PC-9 (cell line): ENCODE measurements at regions not wholly inside any gene's neighbourhood (a gene's known extent, or its start where the extent isn't known, plus 50 kb on each side); places are given as distances from the start of the nearest gene placed in this dataset.

Experiments used
- BruUV-seq: library from RNA; stranded (reverse); fragments of 400-500 nt; replicated peaks from 2 replicates; lab custom pipeline; 2021; lab: Mats Ljungman, UMichigan
- CTCF ChIA-PET: fragments of 300-600 bp; sonication (Branson Sonifier 250); formaldehyde crosslinking; loops from one replicate; lab custom pipeline; 2022; ENCODE audit warnings: antibody characterized with exemption; lab: Charles Lee
- POLR2A ChIA-PET: fragments of 300-600 bp; sonication (Branson Sonifier 250); formaldehyde crosslinking; loops from one replicate; lab custom pipeline; 2022; ENCODE audit warnings: antibody characterized with exemption; ENCODE audit not compliant: unreplicated experiment; lab: Charles Lee
- DNase-seq, 2 experiments: peaks; one replicate each; pipeline versions ENCODE4 v3.0.0 to v3.0.0-alpha.2; 2015 to 2022; ENCODE audit warnings: mixed read lengths in 1 of 2
- H2AFZ ChIP-seq: fragments of 200-600 bp; sonication (generic); 2 replicates; pipeline ENCODE4 v1.8.1; 2017; ENCODE audit warnings: antibody characterized with exemption
- H3F3A ChIP-seq: fragments of 200-600 bp; sonication (generic); 2 replicates; pipeline ENCODE4 v1.8.1; 2017; ENCODE audit warnings: antibody characterized with exemption, mild to moderate bottlenecking, low read depth; ENCODE audit not compliant: insufficient read depth
- H3K27ac ChIP-seq: fragments of 200-600 bp; sonication (generic); 2 replicates; pipeline ENCODE4 v1.6.1; 2016; ENCODE audit warnings: mixed run types
- H3K27me3 ChIP-seq: fragments of 200-600 bp; sonication (generic); 2 replicates; pipeline ENCODE4 v1.6.1; 2016; ENCODE audit warnings: low read depth, mixed run types; ENCODE audit not compliant: insufficient read depth
- H3K36me3 ChIP-seq: fragments of 200-600 bp; sonication (generic); 2 replicates; pipeline ENCODE4 v1.6.1; 2016; ENCODE audit warnings: low read depth, mixed run types
- H3K4me1 ChIP-seq: fragments of 200-600 bp; sonication (generic); replicated peaks from 2 replicates; pipeline ENCODE4 v1.6.1; 2016; ENCODE audit warnings: mixed run types; ENCODE audit not compliant: insufficient read depth
- H3K4me2 ChIP-seq: fragments of 200-600 bp; sonication (generic); 2 replicates; pipeline ENCODE4 v1.6.1; 2017; ENCODE audit warnings: mixed run types
- H3K4me3 ChIP-seq: fragments of 200-600 bp; sonication (generic); 2 replicates; pipeline ENCODE4 v1.6.1; 2016; ENCODE audit warnings: mixed run types
- H3K79me2 ChIP-seq: fragments of 200-600 bp; sonication (generic); 2 replicates; pipeline ENCODE4 v1.6.1; 2017; ENCODE audit warnings: low read depth, mixed run types
- H3K9me2 ChIP-seq: fragments of 200-600 bp; sonication (generic); 2 replicates; pipeline ENCODE4 v1.8.1; 2017; ENCODE audit warnings: mild to moderate bottlenecking; ENCODE audit not compliant: insufficient read depth
- H3K9me3 ChIP-seq: fragments of 200-600 bp; sonication (generic); 2 replicates; pipeline ENCODE4 v1.8.1; 2016; ENCODE audit warnings: low read depth; ENCODE audit not compliant: insufficient read depth
- H4K20me1 ChIP-seq: fragments of 200-600 bp; sonication (generic); 2 replicates; pipeline ENCODE4 v1.8.1; 2017; ENCODE audit not compliant: insufficient read depth
- CTCF ChIP-seq: fragments of 200-600 bp; sonication (generic); conservative IDR thresholded peaks from 2 replicates; pipeline ENCODE4 v1.6.1; 2017; ENCODE audit warnings: mixed run types, antibody characterized with exemption, mild to moderate bottlenecking, moderate library complexity
- EZH2 ChIP-seq: fragments of 200-600 bp; sonication (generic); IDR thresholded peaks from 2 replicates; pipeline ENCODE4 v1.8.0; 2017; ENCODE audit warnings: antibody characterized with exemption, low read depth
- intact Hi-C: fragments of 100-400 bp; cut with micrococcal nuclease; formaldehyde crosslinking; loops from one replicate; pipeline ENCODE4 v1.10.0; 2022; ENCODE audit not compliant: unreplicated experiment

GRCh38 chr10:128551475-128551874 is 425.3 kb upstream of the MKI67 start:
- no TSS peak for BruUV-seq
- H3K27ac ChIP-seq: no peak overlapping the region
- ChIA-PET POLR2A (no interaction called here), CTCF (no interaction called here)
- H3K4me2 ChIP-seq: no peak overlapping the region
- no peaks in the 10 kb centered on the region for H3K9me3 ChIP-seq
- H3K27me3 ChIP-seq: peaks cover 26% of the 10 kb centered on the region
- no peaks in the 10 kb centered on the region for H4K20me1 ChIP-seq
- H3F3A ChIP-seq: no peaks in the 10 kb centered on the region
- TF ChIP-seq EZH2: no peak
- TF ChIP-seq CTCF: no peak
- no peak overlapping the region for H3K4me3 ChIP-seq
- intact Hi-C loops: no loop called here
- no peak for DNase-seq
- H2AFZ ChIP-seq: no peak overlapping the region
- no peaks in the 10 kb centered on the region for H3K4me1 ChIP-seq
- H3K9me2 ChIP-seq: no peaks in the 10 kb centered on the region
- no peaks in the 10 kb centered on the region for H3K79me2 ChIP-seq
- H3K36me3 ChIP-seq: no peaks in the 10 kb centered on the region

DNA sequence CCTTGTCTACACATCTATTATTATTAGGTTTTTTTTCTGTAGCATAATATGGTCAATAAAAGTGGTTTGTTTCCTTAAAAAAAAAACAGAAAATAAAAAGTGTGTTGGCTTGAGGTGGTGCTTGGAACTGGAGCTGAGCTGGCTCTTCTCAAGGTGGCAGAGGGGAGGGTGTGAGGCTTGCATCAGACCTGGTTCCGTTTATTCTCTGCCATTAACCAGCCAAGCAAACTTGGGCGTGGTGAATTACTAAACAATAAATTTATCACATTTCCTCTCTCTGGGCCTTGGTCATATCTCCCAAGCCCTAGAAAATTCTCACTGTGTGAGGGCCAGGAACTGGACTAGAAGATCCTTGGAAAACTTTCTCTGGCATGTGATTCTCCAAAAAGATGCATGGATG is 427.5 kb upstream of the MKI67 start:
- no TSS peak for BruUV-seq
- POLR2A ChIA-PET: no interaction called here
- H3K4me1 ChIP-seq: no peaks in the 10 kb centered on the region
- no peak overlapping the region for H3K4me3 ChIP-seq
- no peaks in the 10 kb centered on the region for H3F3A ChIP-seq
- intact Hi-C loops: no loop called here
- H3K9me3 ChIP-seq: no peaks in the 10 kb centered on the region
- H3K79me2 ChIP-seq: no peaks in the 10 kb centered on the region
- TF ChIP-seq CTCF (no peak), EZH2 (no peak)
- H4K20me1 ChIP-seq: no peaks in the 10 kb centered on the region
- no peaks in the 10 kb centered on the region for H3K9me2 ChIP-seq
- no peak overlapping the region for H3K27ac ChIP-seq
- no peak overlapping the region for H3K4me2 ChIP-seq
- H3K27me3 ChIP-seq: peaks cover 13% of the 10 kb centered on the region; the same call in 1 of the 2 replicates
- no peak overlapping the region for H2AFZ ChIP-seq
- H3K36me3 ChIP-seq: no peaks in the 10 kb centered on the region
- CTCF ChIA-PET: no interaction called here
- DNase-seq: no peak

- Histone ChIP-seq H3K27ac (no peak overlapping the region), H3K4me2 (no peak overlapping the region), H3K4me1 (no peaks in the 10 kb centered on the region), H3K27me3 (peaks cover 11% of the 10 kb centered on the region; the same call in 1 of the 2 replicates), H2AFZ (no peak overlapping the region), H3K36me3 (no peaks in the 10 kb centered on the region), H3F3A (no peaks in the 10 kb centered on the region), H3K79me2 (no peaks in the 10 kb centered on the region), H3K9me2 (no peaks in the 10 kb centered on the region), H3K4me3 (no peak overlapping the region), H3K9me3 (no peaks in the 10 kb centered on the region), H4K20me1 (no peaks in the 10 kb centered on the region)
- no peak for TF ChIP-seq EZH2
- TF ChIP-seq CTCF: no peak
- BruUV-seq: no TSS peak
- no peak for DNase-seq
- intact Hi-C loops: no loop called here
- CTCF ChIA-PET: no interaction called here
- POLR2A ChIA-PET: no interaction called here
Measured at GRCh38 chr10:128556182-128557110, 430.2 kb upstream of the MKI67 start.
